Smooth muscle cell (in vitro differentiated cells): ENCODE measurements at regions not wholly inside any gene's neighbourhood (a gene's known extent, or its start where the extent isn't known, plus 50 kb on each side); places are given as distances from the start of the nearest gene placed in this dataset.

Experiments used
- DNase-seq: peaks from one replicate; lab custom pipeline; 2025; ENCODE audit not compliant: unreplicated experiment; lab: John Stamatoyannopoulos, UW
- H2AFZ ChIP-seq: fragments of 200-600 bp; sonication (generic); 2 replicates; pipeline ENCODE4 v1.6.0; 2016; ENCODE audit warnings: antibody characterized with exemption, low read depth, mild to moderate bottlenecking
- H3F3A ChIP-seq: fragments of 200-600 bp; sonication (generic); 2 replicates; pipeline ENCODE4 v1.6.0; 2017; ENCODE audit warnings: antibody characterized with exemption, low read depth
- H3K27ac ChIP-seq: fragments of 200-600 bp; sonication (generic); 2 replicates; pipeline ENCODE4 v1.5.1; 2016; ENCODE audit warnings: low read depth, mild to moderate bottlenecking
- H3K27me3 ChIP-seq: fragments of 200-600 bp; sonication (generic); 2 replicates; pipeline ENCODE4 v1.6.1; 2016; ENCODE audit warnings: low read depth, mild to moderate bottlenecking
- H3K36me3 ChIP-seq: fragments of 200-600 bp; sonication (generic); 2 replicates; pipeline ENCODE4 v1.5.1; 2016; ENCODE audit warnings: low read depth
- H3K4me1 ChIP-seq: fragments of 200-600 bp; sonication (generic); 2 replicates; pipeline ENCODE4 v1.5.1; 2016; ENCODE audit warnings: low read depth
- H3K4me2 ChIP-seq: fragments of 200-600 bp; sonication (generic); 2 replicates; pipeline ENCODE4 v1.6.0; 2016; ENCODE audit warnings: mild to moderate bottlenecking
- H3K4me3 ChIP-seq: fragments of 200-600 bp; sonication (generic); 2 replicates; pipeline ENCODE4 v1.5.1; 2016; ENCODE audit warnings: mild to moderate bottlenecking
- H3K79me2 ChIP-seq: fragments of 200-600 bp; sonication (generic); 2 replicates; pipeline ENCODE4 v1.6.0; 2016; ENCODE audit warnings: low read depth, mild to moderate bottlenecking
- H3K9ac ChIP-seq: fragments of 200-600 bp; sonication (generic); 2 replicates; pipeline ENCODE4 v1.6.0; 2016; ENCODE audit warnings: low read depth
- H3K9me3 ChIP-seq: fragments of 200-600 bp; sonication (generic); replicated peaks from 2 replicates; pipeline ENCODE4 v1.5.1; 2016; ENCODE audit warnings: low read depth
- H4K20me1 ChIP-seq: fragments of 200-600 bp; sonication (generic); 2 replicates; pipeline ENCODE4 v1.6.0; 2016; ENCODE audit warnings: low read depth
- WGBS: methylation state at CpG from one replicate; pipeline ENCODE4 v1.1.7; 2016; ENCODE audit warnings: low lambda C conversion rate; 5-methylcytosine and 5-hydroxymethylcytosine counted together
- TF ChIP-seq, protein P1 (sequence below): fragments of 200-600 bp; sonication (generic); IDR thresholded peaks from 2 replicates; pipeline ENCODE4 v1.5.1; 2017; ENCODE audit warnings: borderline replicate concordance, mild to moderate bottlenecking, antibody characterized with exemption; ENCODE audit not compliant: insufficient read depth, poor library complexity, severe bottlenecking

DNA sequence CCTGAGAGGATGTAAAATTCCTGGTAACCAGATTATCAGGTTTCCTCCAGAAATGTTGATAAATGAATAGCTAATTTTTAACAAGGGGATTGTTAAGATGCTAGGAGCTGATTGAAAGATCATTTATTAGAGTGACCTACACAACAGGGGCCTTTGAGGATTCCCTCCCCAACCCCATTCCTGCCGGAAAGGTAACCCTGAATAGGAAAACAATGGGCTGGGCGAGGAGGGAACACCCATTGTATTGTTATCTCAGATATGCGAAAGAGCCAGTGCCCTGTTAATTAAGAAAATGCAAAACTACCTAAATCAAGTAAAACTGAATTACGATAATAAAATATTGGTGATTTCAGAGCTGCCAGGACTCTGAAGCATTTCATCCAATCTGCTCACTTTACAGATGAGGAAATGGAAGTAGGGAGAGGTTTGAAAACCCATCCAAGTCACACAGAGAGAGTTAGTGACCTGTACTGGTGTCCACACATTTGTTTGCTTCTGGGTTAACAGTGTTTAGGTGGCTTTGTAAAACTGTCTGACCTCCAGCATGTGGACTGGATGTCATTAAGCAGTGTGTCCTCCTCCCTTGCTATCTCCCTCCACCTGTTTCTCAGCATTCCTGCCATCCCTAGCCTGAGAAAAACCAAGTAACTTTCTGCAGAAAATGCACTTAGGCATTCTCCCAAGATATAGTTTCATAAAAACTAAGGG lies 214.8 kb downstream of the TTC6 start:
- WGBS = 82% methylated on average over 4 of the region's 4 CpGs
- TF ChIP-seq, protein P1, sequence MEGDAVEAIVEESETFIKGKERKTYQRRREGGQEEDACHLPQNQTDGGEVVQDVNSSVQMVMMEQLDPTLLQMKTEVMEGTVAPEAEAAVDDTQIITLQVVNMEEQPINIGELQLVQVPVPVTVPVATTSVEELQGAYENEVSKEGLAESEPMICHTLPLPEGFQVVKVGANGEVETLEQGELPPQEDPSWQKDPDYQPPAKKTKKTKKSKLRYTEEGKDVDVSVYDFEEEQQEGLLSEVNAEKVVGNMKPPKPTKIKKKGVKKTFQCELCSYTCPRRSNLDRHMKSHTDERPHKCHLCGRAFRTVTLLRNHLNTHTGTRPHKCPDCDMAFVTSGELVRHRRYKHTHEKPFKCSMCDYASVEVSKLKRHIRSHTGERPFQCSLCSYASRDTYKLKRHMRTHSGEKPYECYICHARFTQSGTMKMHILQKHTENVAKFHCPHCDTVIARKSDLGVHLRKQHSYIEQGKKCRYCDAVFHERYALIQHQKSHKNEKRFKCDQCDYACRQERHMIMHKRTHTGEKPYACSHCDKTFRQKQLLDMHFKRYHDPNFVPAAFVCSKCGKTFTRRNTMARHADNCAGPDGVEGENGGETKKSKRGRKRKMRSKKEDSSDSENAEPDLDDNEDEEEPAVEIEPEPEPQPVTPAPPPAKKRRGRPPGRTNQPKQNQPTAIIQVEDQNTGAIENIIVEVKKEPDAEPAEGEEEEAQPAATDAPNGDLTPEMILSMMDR = no peak
- Histone ChIP-seq H3K36me3 (no peaks in the 10 kb centered on the region), H2AFZ (no peak overlapping the region), H3K9me3 (no peaks in the 10 kb centered on the region), H3K4me2 (no peak overlapping the region), H3K27ac (no peak overlapping the region), H3K9ac (no peak overlapping the region), H3K79me2 (no peaks in the 10 kb centered on the region), H3K4me1 (no peaks in the 10 kb centered on the region), H3K4me3 (no peak overlapping the region), H3K27me3 (peaks cover 14% of the 10 kb centered on the region), H4K20me1 (no peaks in the 10 kb centered on the region), H3F3A (no peaks in the 10 kb centered on the region)
- DNase-seq = no peak

DNA sequence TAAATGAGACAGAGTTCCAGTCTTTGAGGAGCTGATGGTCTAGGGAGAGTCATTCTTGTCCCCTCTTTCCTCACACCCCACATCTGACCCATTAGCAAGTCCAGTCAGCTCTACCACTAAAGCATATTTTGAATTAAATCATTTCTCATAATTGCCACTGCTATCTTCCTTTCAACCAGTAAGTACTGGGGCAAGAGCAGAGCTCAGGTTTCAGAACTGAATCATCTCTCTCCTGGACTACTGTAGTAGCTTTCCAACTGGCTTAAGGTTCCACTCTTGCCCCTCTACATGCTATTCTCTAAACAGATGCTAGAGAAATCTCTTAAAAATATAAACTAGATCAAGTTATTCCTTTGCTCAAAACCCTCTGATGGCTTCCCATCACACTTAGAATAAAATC lies 218.3 kb downstream of the TTC6 start:
- H3K9me3 ChIP-seq = no peaks in the 10 kb centered on the region

DNA sequence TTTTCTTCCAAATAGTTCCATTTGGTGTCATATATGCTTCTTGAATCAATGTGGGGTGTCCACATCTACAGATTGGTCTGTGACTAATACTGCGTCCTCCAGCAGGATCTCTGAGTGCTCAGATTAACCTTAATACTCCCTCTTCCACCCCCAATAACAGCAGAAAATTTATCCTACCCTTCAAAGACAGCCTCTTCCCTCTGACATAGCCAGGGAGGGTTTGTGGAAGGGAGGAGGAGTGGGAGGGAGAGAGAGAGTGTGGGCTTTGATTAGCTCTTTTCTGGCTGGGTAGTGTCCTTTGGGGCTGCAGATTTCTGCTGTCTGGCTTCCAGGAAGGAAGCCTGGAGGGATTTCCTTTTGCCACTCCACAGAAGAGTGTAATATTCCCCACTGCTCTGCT lies 220.7 kb downstream of the TTC6 start:
- DNase-seq = no peak
- 32% methylated on average over 1 of the region's 1 CpG for WGBS

More for the DNA sequence above, 218.3 kb downstream of the TTC6 start:
- H4K20me1 ChIP-seq = no peaks in the 10 kb centered on the region
- H3F3A ChIP-seq = no peaks in the 10 kb centered on the region
- no peak overlapping the region for H3K9ac ChIP-seq
- H3K79me2 ChIP-seq = no peaks in the 10 kb centered on the region
- H3K4me2 ChIP-seq = no peak overlapping the region
- DNase-seq = no peak
- H2AFZ ChIP-seq = no peak overlapping the region
- H3K4me3 ChIP-seq = no peak overlapping the region
- H3K4me1 ChIP-seq = peaks cover 6% of the 10 kb centered on the region
- H3K27me3 ChIP-seq = peaks cover 7% of the 10 kb centered on the region
- H3K36me3 ChIP-seq = no peaks in the 10 kb centered on the region
- TF ChIP-seq, protein P1 = no peak
- H3K27ac ChIP-seq = no peak overlapping the region

More for the DNA sequence above, 220.7 kb downstream of the TTC6 start:
- H4K20me1 ChIP-seq = no peaks in the 10 kb centered on the region
- H3F3A ChIP-seq = no peaks in the 10 kb centered on the region
- no peaks in the 10 kb centered on the region for H3K36me3 ChIP-seq
- peak overlapping the region; percentile 41 for H3K4me2 ChIP-seq
- H3K9me3 ChIP-seq = no peaks in the 10 kb centered on the region
- TF ChIP-seq, protein P1 = no peak
- H3K79me2 ChIP-seq = no peaks in the 10 kb centered on the region
- H2AFZ ChIP-seq = peak overlapping the region; percentile 17
- peaks cover 7% of the 10 kb centered on the region for H3K27me3 ChIP-seq
- peaks cover 11% of the 10 kb centered on the region for H3K4me1 ChIP-seq
- H3K9ac ChIP-seq = no peak overlapping the region
- peak overlapping the region; percentile 12 for H3K27ac ChIP-seq
- H3K4me3 ChIP-seq = no peak overlapping the region
